Chondrocyte (in vitro differentiated cells): ENCODE measurements at regions not wholly inside any gene's neighbourhood (a gene's known extent, or its start where the extent isn't known, plus 50 kb on each side); places are given as distances from the start of the nearest gene placed in this dataset.

Experiments
- DNase-seq: peaks from one replicate; pipeline ENCODE4 v3.0.0; 2021; ENCODE audit warnings: mixed read lengths, low spot score
- H3K27ac Mint-ChIP-seq: one replicate; pipeline ENCODE4 v1.8.0; 2021; ENCODE audit warnings: mild to moderate bottlenecking, moderate library complexity, mixed read lengths; ENCODE audit not compliant: unreplicated experiment
- H3K27me3 Mint-ChIP-seq: 2 replicates; pipeline ENCODE4 v1.8.0; 2021; ENCODE audit warnings: low read depth, mixed read lengths
- H3K36me3 Mint-ChIP-seq: 2 replicates; pipeline ENCODE4 v1.8.0; 2021; ENCODE audit warnings: low read depth, mixed read lengths
- H3K4me1 Mint-ChIP-seq: 2 replicates; pipeline ENCODE4 v1.8.0; 2021; ENCODE audit warnings: low read depth, mild to moderate bottlenecking, mixed read lengths
- H3K4me3 Mint-ChIP-seq: one replicate; pipeline ENCODE4 v1.8.0; 2021; ENCODE audit warnings: mild to moderate bottlenecking, moderate library complexity, mixed read lengths; ENCODE audit not compliant: unreplicated experiment
- H3K9me3 Mint-ChIP-seq: 2 replicates; pipeline ENCODE4 v1.8.0; 2021; ENCODE audit warnings: low read depth, mixed read lengths
- TF ChIP-seq, protein P1 (sequence below): fragments of 200-600 bp; sonication (generic); IDR thresholded peaks from 2 replicates; pipeline ENCODE4 v1.5.0; 2021; ENCODE audit warnings: antibody characterized with exemption, mild to moderate bottlenecking, moderate library complexity

DNA sequence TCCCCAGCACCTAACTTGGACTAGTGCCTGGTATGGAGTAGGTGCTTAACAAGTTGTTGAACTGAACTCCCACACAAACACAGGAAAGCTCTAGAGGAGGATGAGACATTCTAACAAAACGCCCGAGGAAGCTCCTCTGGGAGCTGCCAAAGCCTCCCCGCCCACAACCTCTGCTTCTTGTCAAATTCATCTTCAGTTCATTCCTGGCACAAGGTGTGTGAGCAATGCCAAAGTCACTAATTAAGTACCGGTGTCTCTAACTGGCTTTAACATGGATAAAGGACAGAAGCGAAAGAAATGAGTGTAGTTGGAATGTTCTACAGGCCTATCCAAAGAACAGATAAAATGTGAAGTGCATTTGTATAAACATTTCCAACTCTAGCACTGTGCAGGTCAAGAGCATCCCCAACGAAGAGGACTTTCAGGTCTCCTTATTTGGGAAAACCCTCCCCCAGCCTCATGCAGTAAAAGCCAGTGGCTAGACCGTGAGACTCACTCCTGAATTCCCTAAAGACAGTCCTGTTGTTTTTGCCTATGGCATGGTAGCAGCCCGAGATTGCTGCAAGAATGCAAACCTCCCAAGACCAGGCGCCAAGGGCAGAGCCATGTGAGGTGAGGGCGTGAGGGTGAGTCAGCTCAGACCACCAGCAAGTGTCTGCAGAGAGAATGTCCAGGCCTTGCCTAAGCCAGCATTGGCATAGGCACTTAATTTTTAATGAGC lies 72.2 kb upstream of the KLF3 start:
- Mint-ChIP-seq H3K27ac (no peak overlapping the region), H3K27me3 (no peaks in the 10 kb centered on the region), H3K9me3 (peaks cover 6% of the 10 kb centered on the region), H3K4me3 (no peak overlapping the region), H3K4me1 (peaks cover 11% of the 10 kb centered on the region), H3K36me3 (no peaks in the 10 kb centered on the region)
- DNase-seq, result no peak
- TF ChIP-seq, protein P1, sequence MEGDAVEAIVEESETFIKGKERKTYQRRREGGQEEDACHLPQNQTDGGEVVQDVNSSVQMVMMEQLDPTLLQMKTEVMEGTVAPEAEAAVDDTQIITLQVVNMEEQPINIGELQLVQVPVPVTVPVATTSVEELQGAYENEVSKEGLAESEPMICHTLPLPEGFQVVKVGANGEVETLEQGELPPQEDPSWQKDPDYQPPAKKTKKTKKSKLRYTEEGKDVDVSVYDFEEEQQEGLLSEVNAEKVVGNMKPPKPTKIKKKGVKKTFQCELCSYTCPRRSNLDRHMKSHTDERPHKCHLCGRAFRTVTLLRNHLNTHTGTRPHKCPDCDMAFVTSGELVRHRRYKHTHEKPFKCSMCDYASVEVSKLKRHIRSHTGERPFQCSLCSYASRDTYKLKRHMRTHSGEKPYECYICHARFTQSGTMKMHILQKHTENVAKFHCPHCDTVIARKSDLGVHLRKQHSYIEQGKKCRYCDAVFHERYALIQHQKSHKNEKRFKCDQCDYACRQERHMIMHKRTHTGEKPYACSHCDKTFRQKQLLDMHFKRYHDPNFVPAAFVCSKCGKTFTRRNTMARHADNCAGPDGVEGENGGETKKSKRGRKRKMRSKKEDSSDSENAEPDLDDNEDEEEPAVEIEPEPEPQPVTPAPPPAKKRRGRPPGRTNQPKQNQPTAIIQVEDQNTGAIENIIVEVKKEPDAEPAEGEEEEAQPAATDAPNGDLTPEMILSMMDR, result no peak

DNA sequence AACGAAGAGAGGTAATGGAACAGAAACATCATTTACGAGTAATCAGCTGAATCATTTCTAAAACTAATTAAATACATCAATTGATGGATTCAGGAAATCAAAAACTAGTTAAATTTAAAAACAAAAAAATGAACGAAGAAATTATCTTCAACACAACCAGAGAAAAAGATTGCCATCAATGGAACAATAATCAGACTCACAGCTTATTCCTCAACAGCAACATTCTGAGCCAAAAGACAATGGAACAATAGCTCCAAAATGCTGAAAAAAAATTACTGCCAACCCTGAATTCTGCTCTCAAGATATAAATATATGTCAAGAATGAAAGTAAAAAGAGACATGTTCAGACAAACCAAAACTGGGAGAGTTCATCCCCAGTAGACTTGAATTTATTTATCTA lies 65.5 kb upstream of the KLF3 start:
- peaks cover 12% of the 10 kb centered on the region for H3K4me1 Mint-ChIP-seq
- DNase-seq, result no peak
- H3K27ac Mint-ChIP-seq, result no peak overlapping the region
- peaks cover 3% of the 10 kb centered on the region for H3K9me3 Mint-ChIP-seq
- H3K4me3 Mint-ChIP-seq, result no peak overlapping the region
- H3K27me3 Mint-ChIP-seq, result no peaks in the 10 kb centered on the region
- H3K36me3 Mint-ChIP-seq, result no peaks in the 10 kb centered on the region
- TF ChIP-seq, protein P1, result no peak

DNA sequence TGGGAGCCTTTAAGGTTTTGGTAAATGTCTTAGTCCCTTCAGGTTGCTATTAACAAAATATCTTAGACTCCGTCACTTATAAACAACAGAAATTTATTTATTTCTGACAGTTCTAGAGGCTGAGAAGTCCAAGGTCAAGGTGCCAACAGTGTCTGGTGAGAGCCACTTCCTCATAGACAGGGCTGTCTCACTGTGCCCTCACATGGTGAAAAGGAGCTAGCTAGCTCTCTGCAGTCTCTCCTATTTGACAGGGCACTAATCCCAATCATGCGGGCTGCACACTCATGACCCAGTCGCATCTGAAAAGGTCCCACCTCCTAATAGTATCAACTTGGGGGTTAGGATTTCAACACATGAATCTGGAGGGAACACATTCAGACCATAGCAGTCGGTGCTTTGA lies 63.4 kb upstream of the KLF3 start:
- Mint-ChIP-seq H3K36me3 (no peaks in the 10 kb centered on the region), H3K4me1 (peaks cover 12% of the 10 kb centered on the region), H3K27me3 (no peaks in the 10 kb centered on the region), H3K4me3 (no peak overlapping the region), H3K9me3 (peaks cover 3% of the 10 kb centered on the region), H3K27ac (no peak overlapping the region)
- TF ChIP-seq, protein P1, result no peak
- DNase-seq, result no peak

DNA sequence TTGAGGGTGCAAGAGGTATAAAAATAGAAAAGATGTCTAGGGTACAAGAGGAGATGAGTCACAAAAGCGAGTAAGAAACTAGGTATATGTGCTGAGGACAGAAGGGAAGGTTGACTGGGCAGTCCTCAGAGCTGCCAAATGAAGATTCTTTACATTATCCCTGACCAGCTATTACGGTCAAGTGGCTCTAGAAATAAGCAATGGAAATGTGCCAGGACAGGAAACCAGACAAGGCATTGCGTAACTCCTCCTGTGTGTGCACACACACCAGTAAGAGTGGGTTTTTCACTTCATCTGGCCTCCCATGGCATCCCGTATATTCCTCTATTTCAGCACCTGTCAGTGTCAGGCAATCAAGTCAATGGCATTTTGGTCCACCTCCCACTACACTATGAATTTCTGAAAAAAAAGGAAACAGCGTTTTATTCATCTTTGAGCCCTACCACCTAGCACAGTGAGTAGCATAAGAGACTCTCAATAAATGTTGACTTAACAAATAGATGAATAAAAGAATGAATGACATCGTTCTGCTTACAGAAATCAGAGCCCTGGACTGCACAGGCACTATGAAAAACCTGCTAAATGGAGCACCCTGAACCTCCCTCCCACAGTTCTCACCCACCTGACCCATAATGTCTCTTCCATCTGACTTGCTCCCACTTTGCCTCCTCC lies 62.6 kb upstream of the KLF3 start:
- Mint-ChIP-seq H3K27me3 (no peaks in the 10 kb centered on the region), H3K4me1 (peaks cover 12% of the 10 kb centered on the region), H3K4me3 (no peak overlapping the region), H3K27ac (no peak overlapping the region), H3K9me3 (peaks cover 3% of the 10 kb centered on the region), H3K36me3 (no peaks in the 10 kb centered on the region)
- DNase-seq, result no peak
- TF ChIP-seq, protein P1, result no peak

DNA sequence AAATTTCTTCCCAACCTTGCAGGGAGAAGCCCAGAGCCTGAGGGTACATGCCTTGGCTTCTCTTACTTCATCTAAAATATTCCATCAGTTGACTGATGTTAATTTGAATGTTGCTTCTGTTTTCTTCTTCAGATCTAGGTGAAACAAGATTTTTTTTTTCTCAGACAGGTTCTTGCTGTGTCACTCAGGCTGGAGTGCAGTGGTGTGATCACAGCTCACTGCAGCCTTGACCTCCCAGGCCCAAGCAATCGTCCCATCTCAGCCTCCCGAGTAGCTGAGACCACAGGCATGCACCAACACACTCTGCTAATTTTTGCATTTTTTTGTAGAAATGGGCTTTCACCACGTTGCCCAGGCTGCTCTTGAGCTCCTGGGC lies 62.1 kb upstream of the KLF3 start:
- Mint-ChIP-seq H3K27me3 (no peaks in the 10 kb centered on the region), H3K4me1 (peaks cover 12% of the 10 kb centered on the region), H3K9me3 (peaks cover 3% of the 10 kb centered on the region), H3K27ac (no peak overlapping the region), H3K36me3 (no peaks in the 10 kb centered on the region), H3K4me3 (no peak overlapping the region)
- no peak for DNase-seq
- TF ChIP-seq, protein P1, result no peak
